Retinal pigment epithelial cell (primary cell): ENCODE measurements at regions not wholly inside any gene's neighbourhood (a gene's known extent, or its start where the extent isn't known, plus 50 kb on each side); places are given as distances from the start of the nearest gene placed in this dataset.
"Not testable (repeated sequence)": the region's sequence is repeated elsewhere in the genome, so short reads cannot be mapped to it uniquely, and the experiment has no call there.

ENCODE experiments used
- DNase-seq: peaks from one replicate; pipeline ENCODE4 v3.0.0-alpha.2; 2010; ENCODE audit warnings: low read depth
- H3K4me3 ChIP-seq: 2 replicates; pipeline ENCODE4 v1.5.1; 2011; ENCODE audit warnings: mild to moderate bottlenecking, low read length, control low read depth, moderate library complexity
- CTCF ChIP-seq: conservative IDR thresholded peaks from 2 replicates; pipeline ENCODE4 v1.5.1; 2011; ENCODE audit warnings: low read depth, low read length, control low read depth, inconsistent platforms

DNA sequence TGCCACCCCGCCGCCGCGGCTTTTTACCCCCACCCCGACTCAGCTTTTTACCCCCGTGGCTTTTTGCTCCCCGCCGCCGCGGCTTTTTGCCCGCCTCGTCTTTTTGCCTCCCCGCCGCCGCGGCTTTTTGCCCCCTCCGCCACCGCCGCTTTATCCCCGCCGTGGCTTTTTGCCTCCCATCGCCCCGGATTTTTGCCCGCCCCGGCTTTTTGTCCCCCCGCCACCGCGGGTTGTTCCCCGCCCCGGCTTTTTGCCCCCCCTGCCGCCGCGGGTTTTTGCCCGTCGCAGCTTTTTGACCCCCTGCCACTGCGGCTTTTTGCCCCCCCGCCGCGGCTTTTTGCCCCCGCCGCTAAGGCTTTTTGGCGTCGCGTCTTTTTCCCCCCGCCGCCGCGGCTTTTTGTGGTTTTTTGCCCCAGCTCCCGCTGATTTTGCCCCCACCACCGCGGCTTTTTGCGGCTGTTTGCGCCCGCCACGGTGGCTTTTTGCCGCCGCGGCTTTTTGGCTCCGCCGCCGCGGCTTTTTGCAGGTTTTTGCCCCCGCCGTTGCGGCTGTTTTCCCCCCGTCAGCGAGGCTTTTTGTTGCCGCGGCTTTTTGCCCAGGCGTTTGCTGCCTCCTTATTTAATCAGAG is 597.2 kb downstream of the GOLGA6L6 start:
- TF ChIP-seq CTCF = no peak
- H3K4me3 ChIP-seq = no peak overlapping the region
- no peak for DNase-seq

DNA sequence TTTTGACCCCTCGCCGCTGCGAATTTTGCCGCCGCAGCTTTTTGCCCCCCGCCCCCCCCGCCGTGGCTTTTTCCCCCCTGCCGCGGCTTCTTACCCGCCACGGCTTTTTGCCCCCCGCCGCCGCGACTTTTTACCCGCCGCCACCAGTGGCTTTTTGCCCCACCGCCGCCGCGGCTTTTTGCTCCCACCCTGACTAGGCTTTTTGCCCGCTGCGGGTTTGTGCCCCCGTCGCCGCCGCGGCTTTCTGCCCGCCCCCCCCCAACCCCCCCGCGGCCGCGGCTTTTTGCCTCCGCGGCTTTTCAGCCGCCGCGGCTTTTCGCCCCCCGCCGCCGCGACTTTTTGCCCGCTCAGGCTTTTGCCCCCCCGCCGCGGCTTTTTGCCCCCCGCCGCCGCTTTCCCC is 598.1 kb downstream of the GOLGA6L6 start:
- DNase-seq = no peak

GRCh38 chr15:19903281-19903680 is 638.3 kb downstream of the GOLGA6L6 start:
- not testable (repeated sequence) for H3K4me3 ChIP-seq, DNase-seq

More for the DNA sequence above, 598.1 kb downstream of the GOLGA6L6 start:
- TF ChIP-seq CTCF = no peak
- H3K4me3 ChIP-seq = no peak overlapping the region

DNA sequence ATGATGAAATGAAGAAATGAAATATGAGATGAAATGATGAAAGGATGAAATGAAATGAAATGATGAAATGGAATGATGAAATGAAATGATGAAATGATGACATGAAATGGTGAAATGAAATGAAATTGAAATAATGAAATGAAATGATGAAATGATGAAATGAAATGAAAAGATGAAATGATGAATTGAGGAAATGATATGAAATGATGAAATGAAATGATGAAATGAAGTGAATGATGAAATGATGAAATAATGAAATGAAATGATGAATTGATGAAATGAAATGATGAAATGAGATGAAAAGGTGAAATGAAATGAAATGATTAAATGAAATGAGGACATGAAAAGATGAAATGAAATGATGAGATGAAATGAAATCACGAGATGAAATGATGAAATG is 639.2 kb downstream of the GOLGA6L6 start:
- DNase-seq = not testable (repeated sequence)

DNA sequence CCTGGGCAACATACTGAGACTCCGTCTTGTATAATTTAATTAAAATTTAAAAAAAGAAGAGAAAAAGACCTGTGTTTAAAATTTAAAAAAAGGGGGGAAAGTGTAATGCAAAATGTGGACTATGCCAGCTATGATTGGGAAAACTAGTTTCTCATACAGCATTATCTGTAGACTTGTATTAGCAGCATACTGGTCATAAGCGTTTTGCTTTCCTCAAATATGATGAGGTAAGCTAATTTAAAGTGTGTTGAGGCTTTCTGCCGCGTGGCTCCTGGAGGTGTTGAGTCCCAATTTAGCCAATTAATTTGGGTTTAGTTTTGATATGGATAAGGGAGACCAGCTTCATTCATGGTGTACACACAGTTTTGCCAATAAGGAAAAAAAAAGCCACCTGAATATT is 640.2 kb downstream of the GOLGA6L6 start:
- H3K4me3 ChIP-seq, DNase-seq: not testable (repeated sequence)

More for the DNA sequence above, 639.2 kb downstream of the GOLGA6L6 start:
- not testable (repeated sequence) for H3K4me3 ChIP-seq

DNA sequence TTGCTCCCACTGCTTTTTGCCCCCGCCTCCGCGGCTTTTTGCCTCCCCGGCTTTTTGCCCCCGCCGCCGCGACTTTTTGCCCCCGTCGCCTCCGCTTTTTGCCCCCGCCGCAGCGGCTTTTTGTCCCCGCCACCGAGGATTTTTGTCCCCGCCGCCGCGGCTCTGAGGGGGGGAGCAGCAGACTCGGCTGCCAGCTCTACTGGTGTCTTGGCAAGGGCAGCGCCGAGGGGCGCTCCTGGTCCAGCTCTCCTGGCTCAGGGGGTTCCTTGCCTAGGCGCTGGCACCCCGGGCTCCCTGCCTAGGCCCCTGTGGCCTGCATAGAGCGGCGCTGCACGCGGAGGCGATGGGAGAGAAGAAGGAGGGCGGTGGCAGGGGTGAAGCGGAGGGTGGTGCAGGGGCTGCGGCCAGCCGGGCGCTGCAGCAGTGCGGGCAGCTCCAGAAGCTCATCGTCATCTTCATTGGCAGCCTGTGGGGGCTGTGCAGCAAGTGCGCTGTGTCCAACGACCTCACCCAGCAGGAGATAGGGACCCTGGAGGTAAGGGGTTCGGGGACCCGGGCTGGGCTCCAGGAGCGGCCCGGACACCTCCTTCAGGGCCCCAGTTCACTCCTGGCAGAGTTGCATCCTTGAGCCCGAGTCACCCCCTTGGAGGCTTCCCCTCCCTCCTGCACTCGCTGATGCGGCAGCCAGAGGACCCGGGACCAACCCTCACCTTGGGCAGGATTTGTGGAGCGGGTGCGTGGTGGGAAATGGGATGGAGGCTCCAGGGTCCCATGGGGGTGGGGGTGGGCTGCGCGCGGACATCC is 642.4 kb downstream of the GOLGA6L6 start:
- no peak for DNase-seq
- TF ChIP-seq CTCF = no peak
- no peak overlapping the region for H3K4me3 ChIP-seq

DNA sequence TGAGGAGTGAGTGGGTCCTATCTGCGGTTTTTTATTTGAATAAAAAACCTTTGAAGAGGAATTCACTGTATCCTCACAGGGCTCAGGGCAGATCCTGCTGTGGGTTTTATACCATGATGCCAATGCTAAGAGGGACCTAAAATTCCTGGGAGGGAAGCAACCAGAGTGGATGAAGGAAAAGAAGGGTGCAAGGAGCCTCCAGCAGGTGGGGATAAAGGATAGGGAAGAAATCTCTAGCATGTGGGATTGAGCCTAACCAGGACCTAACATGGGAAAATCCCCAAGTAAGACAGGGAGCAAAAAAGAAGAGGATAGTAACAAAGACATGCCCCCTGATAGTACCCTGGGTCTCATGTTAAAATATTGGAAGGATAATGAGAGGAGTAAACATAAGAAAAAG is 652.8 kb downstream of the GOLGA6L6 start:
- H3K4me3 ChIP-seq, DNase-seq: not testable (repeated sequence)

GRCh38 chr15:19844061-19844460 is 697.5 kb downstream of the GOLGA6L6 start:
- DNase-seq, H3K4me3 ChIP-seq: not testable (repeated sequence)
